ENCODE measurements at regions not wholly inside any gene's neighbourhood (a gene's known extent, or its start where the extent isn't known, plus 50 kb on each side); places are given as distances from the start of the nearest gene placed in this dataset.

- DNase-seq (ENCODE audit: low read depth, low spot score) (no peak), ATAC-seq (no peak)
- CTCF ChIA-PET, result no interaction called here
- TF ChIP-seq EGR1 (IDR thresholded peaks at IDR 0.05; ENCODE audit: low read depth) (no peak), MAX (IDR thresholded peaks at IDR 0.05) (no peak), JUND (IDR thresholded peaks at IDR 0.05) (no peak), SRF (IDR thresholded peaks at IDR 0.05; ENCODE audit: low read depth) (no peak)
- Histone ChIP-seq H3K9me3 (ENCODE audit: control insufficient read depth in 1 of 2, insufficient read depth in 1 of 2, low read depth in 1 of 2, low read length in 2 of 2) (no peaks in the 10 kb centered on the region; a peak in 1 of 4 replicates), H3K4me2 (ENCODE audit: low read length) (no peak overlapping the region), H2AFZ (ENCODE audit: low read depth, low read length, poor library complexity, severe bottlenecking) (no peak overlapping the region), H3K27me3 (ENCODE audit: insufficient read depth, low read length) (no peaks in the 10 kb centered on the region), H3K4me3 (replicated peaks in 1 of 2; ENCODE audit: low read depth in 1 of 2, low read length in 2 of 2) (no peak overlapping the region), H3K4me1 (ENCODE audit: control insufficient read depth in 1 of 2, insufficient read depth in 2 of 2, low read length in 2 of 2) (no peaks in the 10 kb centered on the region), H3K36me3 (ENCODE audit: control insufficient read depth in 1 of 2, insufficient read depth in 2 of 2, low read length in 2 of 2) (no peaks in the 10 kb centered on the region), H3K79me2 (ENCODE audit: insufficient read depth, low read length) (no peaks in the 10 kb centered on the region), H3K9ac (ENCODE audit: low read length) (no peak overlapping the region), H4K20me1 (ENCODE audit: insufficient read depth) (no peaks in the 10 kb centered on the region), H3K9me2 (ENCODE audit: insufficient read depth) (no peaks in the 10 kb centered on the region), H3K27ac (ENCODE audit: low read depth, low read length) (no peak overlapping the region)
- RAD21 ChIA-PET (ENCODE audit: low non-redundant PET in 1 of 2, low total read pairs in 2 of 2, uncharacterized antibody in 2 of 2, unreplicated experiment in 2 of 2), result no interaction called here
- intact Hi-C loops (cut with micrococcal nuclease), result no loop called here
- no TSS peak for BruUV-seq (replicated peaks)
- POLR2A ChIA-PET, result no interaction called here
Observed at GRCh38 chr3:150040097-150040496, 69.4 kb upstream of the PFN2 start.

GRCh38 chr3:150038830-150039229 is 68.1 kb upstream of the PFN2 start:
- Histone ChIP-seq H3K36me3 (ENCODE audit: control insufficient read depth in 1 of 2, insufficient read depth in 2 of 2, low read length in 2 of 2) (no peaks in the 10 kb centered on the region), H3K27me3 (ENCODE audit: insufficient read depth, low read length) (no peaks in the 10 kb centered on the region), H4K20me1 (ENCODE audit: insufficient read depth) (no peaks in the 10 kb centered on the region), H2AFZ (ENCODE audit: low read depth, low read length, poor library complexity, severe bottlenecking) (no peak overlapping the region), H3K9me3 (ENCODE audit: control insufficient read depth in 1 of 2, insufficient read depth in 1 of 2, low read depth in 1 of 2, low read length in 2 of 2) (no peaks in the 10 kb centered on the region; a peak in 1 of 4 replicates), H3K4me2 (ENCODE audit: low read length) (no peak overlapping the region), H3K27ac (ENCODE audit: low read depth, low read length) (no peak overlapping the region), H3K79me2 (ENCODE audit: insufficient read depth, low read length) (no peaks in the 10 kb centered on the region), H3K4me1 (ENCODE audit: control insufficient read depth in 1 of 2, insufficient read depth in 2 of 2, low read length in 2 of 2) (no peaks in the 10 kb centered on the region), H3K9ac (ENCODE audit: low read length) (no peak overlapping the region), H3K9me2 (ENCODE audit: insufficient read depth) (no peaks in the 10 kb centered on the region), H3K4me3 (replicated peaks in 1 of 2; ENCODE audit: low read depth in 1 of 2, low read length in 2 of 2) (no peak overlapping the region)
- intact Hi-C loops (cut with micrococcal nuclease), result no loop called here
- no TSS peak for BruUV-seq (replicated peaks)
- CTCF ChIA-PET, result no interaction called here
- ATAC-seq (peak; percentile 34; the same call in 1 of the 2 replicates), DNase-seq (ENCODE audit: low read depth, low spot score) (no peak)
- TF ChIP-seq FOSL1 (IDR thresholded peaks at IDR 0.05; ENCODE audit: low read depth) (no peak), ZNF274 (IDR thresholded peaks at IDR 0.05; ENCODE audit: low read depth, low read length) (no peak), ELF1 (IDR thresholded peaks at IDR 0.05; ENCODE audit: borderline replicate concordance, low read depth) (no peak), POLR2AphosphoS5 (IDR thresholded peaks at IDR 0.05; ENCODE audit: low read depth, low read length) (no peak)
- RAD21 ChIA-PET (ENCODE audit: low non-redundant PET in 1 of 2, low total read pairs in 2 of 2, uncharacterized antibody in 2 of 2, unreplicated experiment in 2 of 2), result no interaction called here
- POLR2A ChIA-PET, result no interaction called here

Data from HCT116 (cell line).